HCT116 (cell line): ENCODE measurements at regions not wholly inside any gene's neighbourhood (a gene's known extent, or its start where the extent isn't known, plus 50 kb on each side); places are given as distances from the start of the nearest gene placed in this dataset.

Experiments used
- ATAC-seq: fragments of 200-7000 bp; cut with Tn5 transposase; 2 replicates; pipeline ENCODE4 v1.9.1; 2020; ENCODE audit warnings: mild to moderate bottlenecking, moderate library complexity
- BruUV-seq: library from RNA; stranded (reverse); fragments of 400-500 nt; replicated peaks from 2 replicates; lab custom pipeline; 2021; lab: Mats Ljungman, UMichigan
- CTCF ChIA-PET: fragments of 300-600 bp; sonication (Branson Sonifier 250); formaldehyde crosslinking; loops from one replicate; lab custom pipeline; 2021; ENCODE audit warnings: antibody characterized with exemption; lab: Charles Lee
- POLR2A ChIA-PET: fragments of 300-600, 350-600 bp; sonication (Branson Sonifier 250); formaldehyde crosslinking; loops from one replicate; lab custom pipeline; 2021; ENCODE audit warnings: antibody characterized with exemption; lab: Charles Lee
- RAD21 ChIA-PET, 2 experiments: fragments of 300-600 bp; sonication (Branson Sonifier 250); formaldehyde crosslinking; loops; one replicate each; lab custom pipeline; 2023; ENCODE audit warnings: low total read pairs in 2 of 2; ENCODE audit not compliant: uncharacterized antibody in 2 of 2, unreplicated experiment in 2 of 2, low non-redundant PET in 1 of 2; lab: Charles Lee
- DNase-seq: peaks from one replicate; pipeline ENCODE4 v3.0.0-alpha.2; 2010; ENCODE audit warnings: low read depth, low spot score
- H2AFZ ChIP-seq: fragments of 200-600 bp; shearing (Covaris generic), sonication (generic); 2 replicates; pipeline ENCODE4 v1.6.1; 2017; ENCODE audit warnings: low read depth, mixed run types, mixed read lengths, antibody characterized with exemption, low read length; ENCODE audit not compliant: poor library complexity, severe bottlenecking
- H3K27ac ChIP-seq: 2 replicates; pipeline ENCODE4 v1.5.1; 2012; ENCODE audit warnings: low read depth, low read length
- H3K27me3 ChIP-seq: fragments of 200-600 bp; sonication (generic); 2 replicates; pipeline ENCODE4 v1.6.1; 2016; ENCODE audit warnings: mixed run types, low read length, mixed read lengths; ENCODE audit not compliant: insufficient read depth
- H3K36me3 ChIP-seq, 2 experiments: fragments of 200-500 bp in 1 of 2; fragments of 200-600 bp in 1 of 2; sonication (Bioruptor generic) in 1 of 2; sonication (generic) in 1 of 2; 2 replicates each; pipeline versions ENCODE4 v1.5.1 to v1.6.1; 2014 to 2016; ENCODE audit warnings: low read length in 2 of 2, inconsistent platforms in 1 of 2, mixed read lengths in 1 of 2, mixed run types in 1 of 2; ENCODE audit not compliant: insufficient read depth in 2 of 2, control insufficient read depth in 1 of 2
- H3K4me1 ChIP-seq, 2 experiments: fragments of 200-600 bp in 1 of 2; sonication (generic) in 1 of 2; 2 replicates each; pipeline versions ENCODE4 v1.5.1 to v1.6.1; 2012 to 2017; ENCODE audit warnings: low read length in 2 of 2, inconsistent platforms in 1 of 2, mild to moderate bottlenecking in 1 of 2, mixed read lengths in 1 of 2, mixed run types in 1 of 2, moderate library complexity in 1 of 2; ENCODE audit not compliant: insufficient read depth in 2 of 2, control insufficient read depth in 1 of 2
- H3K4me2 ChIP-seq: fragments of 200-600 bp; sonication (generic); 2 replicates; pipeline ENCODE4 v1.6.1; 2017; ENCODE audit warnings: mixed run types, low read length, mixed read lengths
- H3K4me3 ChIP-seq, 2 experiments: fragments of 200-600 bp in 1 of 2; sonication (generic) in 1 of 2; replicated peaks in 1 of 2; 2 replicates each; pipeline ENCODE4 v1.5.1; 2011 to 2016; ENCODE audit warnings: low read length in 2 of 2, control low read depth in 1 of 2, low read depth in 1 of 2, mild to moderate bottlenecking in 1 of 2, mixed read lengths in 1 of 2, mixed run types in 1 of 2
- H3K79me2 ChIP-seq: fragments of 200-600 bp; sonication (generic); 2 replicates; pipeline ENCODE4 v1.6.1; 2017; ENCODE audit warnings: mild to moderate bottlenecking, mixed run types, low read length, moderate library complexity, mixed read lengths; ENCODE audit not compliant: insufficient read depth
- H3K9ac ChIP-seq: fragments of 200-600 bp; sonication (generic); 2 replicates; pipeline ENCODE4 v1.6.1; 2016; ENCODE audit warnings: low read length, mixed read lengths
- H3K9me2 ChIP-seq: fragments of 200-600 bp; sonication (generic), shearing (Covaris generic); 2 replicates; pipeline ENCODE4 v1.6.1; 2017; ENCODE audit warnings: mixed run types, mild to moderate bottlenecking, moderate library complexity; ENCODE audit not compliant: insufficient read depth
- H3K9me3 ChIP-seq, 2 experiments: fragments of 200-500 bp in 1 of 2; fragments of 200-600 bp in 1 of 2; sonication (Bioruptor generic) in 1 of 2; sonication (generic) in 1 of 2; 2 replicates each; pipeline ENCODE4 v1.6.1; 2014 to 2017; ENCODE audit warnings: low read length in 2 of 2, mixed read lengths in 2 of 2, inconsistent platforms in 1 of 2, low read depth in 1 of 2, mild to moderate bottlenecking in 1 of 2, mixed run types in 1 of 2, moderate library complexity in 1 of 2; ENCODE audit not compliant: control insufficient read depth in 1 of 2, insufficient read depth in 1 of 2
- H4K20me1 ChIP-seq: fragments of 200-600 bp; sonication (generic), shearing (Covaris generic); 2 replicates; pipeline ENCODE4 v1.6.1; 2017; ENCODE audit warnings: mixed run types, mild to moderate bottlenecking, moderate library complexity; ENCODE audit not compliant: insufficient read depth
- EZH2 ChIP-seq: fragments of 200-600 bp; sonication (generic); IDR thresholded peaks from 2 replicates; pipeline ENCODE4 v1.6.1; 2017; ENCODE audit warnings: antibody characterized with exemption, mixed run types
- FOSL1 ChIP-seq: IDR thresholded peaks from 2 replicates; pipeline ENCODE4 v1.6.1; 2012; ENCODE audit warnings: low read depth
- ZBTB33 ChIP-seq: IDR thresholded peaks from 2 replicates; pipeline ENCODE4 v1.6.1; 2011; ENCODE audit warnings: mild to moderate bottlenecking, low read length, moderate library complexity; ENCODE audit not compliant: insufficient replicate concordance; ENCODE audit errors: extremely low read depth
- ZNF274 ChIP-seq: fragments of 200-500 bp; sonication (Bioruptor generic); IDR thresholded peaks from 2 replicates; pipeline ENCODE4 v1.6.1; 2014; ENCODE audit warnings: mild to moderate bottlenecking, low read depth, low read length, inconsistent platforms
- intact Hi-C: fragments of 100-400 bp; cut with micrococcal nuclease; formaldehyde crosslinking; loops from 2 replicates; pipeline ENCODE4 v1.10.0; 2022

- ATAC-seq (no peak), DNase-seq (no peak)
- H3K4me1 ChIP-seq: no peaks in the 10 kb centered on the region
- no peak overlapping the region for H2AFZ ChIP-seq
- CTCF ChIA-PET: no interaction called here
- no peak for TF ChIP-seq ZBTB33
- no peaks in the 10 kb centered on the region for H3K79me2 ChIP-seq
- no peaks in the 10 kb centered on the region for H3K36me3 ChIP-seq
- no peaks in the 10 kb centered on the region for H4K20me1 ChIP-seq
- no peak overlapping the region for H3K27ac ChIP-seq
- POLR2A ChIA-PET: no interaction called here
- RAD21 ChIA-PET: no interaction called here
- H3K9me3 ChIP-seq: no peaks in the 10 kb centered on the region
- no peak overlapping the region for H3K4me3 ChIP-seq
- no peak overlapping the region for H3K4me2 ChIP-seq
- no peaks in the 10 kb centered on the region for H3K27me3 ChIP-seq
- no TSS peak for BruUV-seq
- intact Hi-C loops: no loop called here
- no peaks in the 10 kb centered on the region for H3K9me2 ChIP-seq
- H3K9ac ChIP-seq: no peak overlapping the region
Observed at GRCh38 chr5:102579379-102579778, 80.6 kb upstream of the SLCO6A1 start.

- H3K9me3 ChIP-seq: no peaks in the 10 kb centered on the region
- POLR2A ChIA-PET: no interaction called here
- RAD21 ChIA-PET: no interaction called here
- no peak overlapping the region for H3K9ac ChIP-seq
- intact Hi-C loops: loop anchor here (10.0 kb wide), 1 partner anchor 214 kb away; no protein-coding TSS in a partner anchor
- no peak for TF ChIP-seq EZH2
- no peak for TF ChIP-seq FOSL1
- no peak for TF ChIP-seq ZNF274
- CTCF ChIA-PET: no interaction called here
- H3K9me2 ChIP-seq: no peaks in the 10 kb centered on the region
- no peak overlapping the region for H3K4me2 ChIP-seq
- ATAC-seq (no peak), DNase-seq (no peak)
- no peak overlapping the region for H2AFZ ChIP-seq
- no TSS peak for BruUV-seq
- no peaks in the 10 kb centered on the region for H4K20me1 ChIP-seq
- no peaks in the 10 kb centered on the region for H3K79me2 ChIP-seq
- H3K27me3 ChIP-seq: no peaks in the 10 kb centered on the region
- H3K27ac ChIP-seq: no peak overlapping the region
- no peak overlapping the region for H3K4me3 ChIP-seq
- no peaks in the 10 kb centered on the region for H3K36me3 ChIP-seq
- H3K4me1 ChIP-seq: no peaks in the 10 kb centered on the region
Observed at GRCh38 chr5:102581011-102581410, 82.2 kb upstream of the SLCO6A1 start.
